SH-SY5Y (cell line): ENCODE measurements at regions not wholly inside any gene's neighbourhood (a gene's known extent, or its start where the extent isn't known, plus 50 kb on each side); places are given as distances from the start of the nearest gene placed in this dataset.

Source experiments
- GATA2 ChIP-seq: IDR thresholded peaks from 2 replicates; pipeline ENCODE4 v1.6.1; 2011; ENCODE audit warnings: mild to moderate bottlenecking, low read depth, low read length
- GATA3 ChIP-seq: IDR thresholded peaks from 2 replicates; pipeline ENCODE4 v1.6.1; 2011; ENCODE audit warnings: low read depth, mild to moderate bottlenecking, low read length, moderate library complexity

- TF ChIP-seq GATA2: no peak
- no peak for TF ChIP-seq GATA3
These were observed 421.5 kb upstream of the GNPDA2 start for GRCh38 chr4:45147866-45148265.
